NCI-H1105 treated with DMSO at 0.1 percent for 48 hours (cell line): ENCODE measurements at regions not wholly inside any gene's neighbourhood (a gene's known extent, or its start where the extent isn't known, plus 50 kb on each side); places are given as distances from the start of the nearest gene placed in this dataset.
"Not testable (repeated sequence)": the region's sequence is repeated elsewhere in the genome, so short reads cannot be mapped to it uniquely, and the experiment has no call there.

Experiments used
- DNase-seq: peaks from one replicate; lab custom pipeline; 2025; lab: John Stamatoyannopoulos, UW

DNA sequence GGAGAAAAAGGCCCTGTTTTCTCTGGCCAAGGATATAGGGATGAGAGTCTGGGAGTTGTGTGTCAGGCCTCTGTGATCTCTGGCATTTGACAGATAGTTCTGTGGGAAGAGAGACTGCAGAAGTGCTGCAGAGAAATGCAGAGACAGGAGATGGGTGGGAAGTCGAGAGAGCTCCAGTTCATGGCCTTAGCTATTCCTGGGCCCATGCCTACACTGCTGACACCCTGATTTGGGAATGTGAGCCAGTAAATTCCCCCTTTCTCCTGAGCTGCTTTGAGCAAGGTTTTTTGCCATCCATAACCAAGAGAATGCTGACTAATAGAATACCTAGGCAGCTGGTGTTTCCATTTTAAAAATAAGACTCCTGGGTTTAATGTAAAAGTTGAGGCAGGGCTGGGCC lies 59.3 kb downstream of the EBLN2 start:
- DNase-seq = no peak

DNA sequence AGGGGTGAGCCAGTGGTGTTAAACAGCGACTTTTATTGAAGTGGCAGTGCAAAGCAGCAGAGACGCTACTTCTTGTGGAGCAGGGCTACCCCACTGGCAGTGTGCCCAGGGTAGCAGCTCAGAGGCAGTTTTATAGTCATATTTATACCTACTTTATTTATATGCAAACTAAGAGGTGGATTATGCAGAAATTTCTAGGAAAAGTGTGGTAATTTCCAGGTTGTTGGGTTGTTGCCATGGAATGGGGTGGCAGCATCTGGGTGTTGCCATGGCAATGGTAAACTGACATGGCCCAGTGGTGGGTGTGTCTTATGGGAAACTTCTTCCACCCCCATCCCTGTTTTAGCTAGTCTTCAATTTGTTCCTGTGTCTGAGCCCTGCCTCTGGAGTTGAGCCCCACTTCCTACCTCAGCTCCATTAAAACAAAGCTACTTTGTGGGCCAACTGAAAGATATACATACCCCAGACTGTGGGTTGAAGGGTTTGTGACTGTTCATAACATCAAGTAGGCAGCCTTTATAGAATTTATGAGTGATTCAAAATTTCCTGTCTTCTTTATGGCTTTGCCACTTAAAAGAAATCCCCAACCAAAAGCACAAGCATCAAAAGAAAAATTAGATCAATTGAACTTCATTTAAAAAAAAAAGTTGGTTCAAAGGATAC lies 60.3 kb downstream of the EBLN2 start:
- no peak for DNase-seq

DNA sequence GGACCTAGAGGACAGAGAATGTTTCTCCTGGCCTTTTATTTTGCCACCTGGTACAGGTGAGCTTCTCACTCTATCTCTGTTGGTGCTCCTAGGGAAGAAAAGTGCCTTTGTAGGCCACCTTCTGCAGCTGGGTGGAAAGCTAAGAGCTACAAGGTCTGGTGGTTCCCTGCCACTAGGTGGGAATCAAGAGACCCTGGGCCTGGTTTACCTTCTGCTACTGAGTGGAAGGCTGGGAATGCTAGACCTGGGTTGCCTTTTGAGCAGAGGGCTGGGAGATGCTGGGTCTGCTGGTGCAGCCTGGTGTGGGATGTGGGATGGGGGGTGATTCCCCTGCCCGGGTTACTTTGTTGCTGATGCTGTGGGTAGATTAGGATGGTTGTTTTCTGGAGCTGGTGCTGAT lies 72.6 kb downstream of the EBLN2 start:
- DNase-seq = no peak

DNA sequence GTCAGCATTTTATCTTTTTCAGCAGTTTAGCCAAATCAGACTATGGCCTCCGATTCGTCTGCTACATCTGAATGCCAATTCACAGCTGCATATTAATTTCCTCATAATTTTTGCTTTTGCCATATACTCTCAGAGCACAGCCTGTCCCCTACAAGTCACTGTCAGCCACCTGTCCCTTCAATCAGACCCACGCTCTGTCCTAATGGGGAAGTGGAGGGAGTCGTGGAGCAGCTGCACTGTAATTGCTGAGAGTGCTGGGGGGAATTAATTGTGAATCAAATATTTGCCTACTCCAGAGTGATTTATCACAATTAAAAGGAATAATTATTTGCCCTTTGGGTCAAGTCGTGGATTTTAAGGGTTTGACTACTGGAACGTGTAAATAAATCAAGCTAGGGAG lies 75.5 kb downstream of the EBLN2 start:
- DNase-seq = peak; percentile 71

DNA sequence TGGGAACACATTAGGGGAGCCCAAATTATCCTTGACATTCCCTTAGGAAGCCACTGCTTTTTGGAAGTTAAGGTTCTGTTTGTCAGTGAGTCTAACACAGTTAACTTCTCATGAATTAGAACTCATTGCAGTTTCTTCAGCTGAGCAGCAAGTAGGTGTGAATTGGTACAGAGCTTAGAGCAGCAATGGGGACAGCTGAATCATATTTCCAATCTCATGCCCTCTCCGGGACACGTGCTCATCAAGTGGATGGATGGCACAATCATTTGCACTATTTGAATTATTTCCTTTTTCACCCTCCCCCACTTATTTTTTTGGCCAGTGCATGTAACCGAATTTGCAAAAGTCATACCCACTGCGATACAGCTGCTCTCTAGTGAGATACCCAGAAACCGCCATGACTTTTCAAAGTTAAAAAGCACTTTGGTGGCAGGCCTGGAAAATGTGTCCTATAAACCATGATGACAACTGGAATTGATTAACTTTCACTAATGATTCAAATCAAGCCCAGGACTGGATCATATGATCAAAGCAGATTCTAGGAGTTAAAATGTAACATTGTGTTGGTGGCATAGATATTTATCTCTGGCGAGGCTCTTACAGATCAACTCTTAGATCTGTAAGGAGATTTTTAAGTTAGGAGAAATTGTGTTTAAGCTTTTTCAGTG lies 76.4 kb downstream of the EBLN2 start:
- no peak for DNase-seq

GRCh38 chr3:73140772-73141442 lies 79.4 kb downstream of the EBLN2 start:
- DNase-seq = no peak

GRCh38 chr3:73141525-73141924 lies 80.1 kb downstream of the EBLN2 start:
- DNase-seq = no peak

DNA sequence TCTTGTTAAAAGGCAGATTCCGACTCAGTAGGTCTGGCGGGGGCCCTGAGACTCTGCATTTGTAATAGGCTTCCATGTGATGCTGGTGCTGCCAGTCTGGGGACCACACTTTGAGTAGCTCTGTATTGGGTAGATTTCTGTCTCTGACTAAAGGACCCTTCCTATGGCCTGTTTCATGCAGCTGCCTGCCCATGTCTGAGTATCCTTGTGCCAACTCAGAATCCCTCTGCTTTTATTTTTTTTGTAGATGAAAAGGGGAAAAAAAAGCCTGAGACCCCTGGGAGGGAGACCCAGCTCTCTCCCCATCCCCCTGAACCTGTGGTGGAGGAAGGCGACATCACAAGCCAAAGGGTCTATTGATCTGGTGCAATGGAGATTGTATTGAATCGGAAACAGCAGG lies 81.9 kb downstream of the EBLN2 start:
- no peak for DNase-seq

DNA sequence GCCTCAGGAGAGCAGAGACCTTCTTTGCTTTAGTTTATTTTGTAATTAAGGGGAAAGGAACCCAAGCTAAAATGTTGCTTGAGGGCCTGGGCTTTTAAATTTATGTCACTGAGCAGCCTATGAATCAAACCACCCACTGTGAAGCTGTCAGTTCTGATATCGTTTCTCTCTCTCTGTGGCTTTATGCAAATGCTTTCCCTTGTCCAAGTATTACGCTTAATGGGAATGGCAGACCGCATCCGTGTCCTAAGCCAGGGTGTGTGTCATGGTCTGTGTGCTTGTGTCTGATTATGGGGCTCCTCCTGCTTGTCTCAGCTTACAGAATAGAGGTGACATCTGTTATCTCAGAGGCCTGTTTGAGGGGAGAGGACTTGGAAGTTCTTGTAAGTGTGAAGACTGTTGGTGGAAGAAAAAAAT lies 82.4 kb downstream of the EBLN2 start:
- no peak for DNase-seq

DNA sequence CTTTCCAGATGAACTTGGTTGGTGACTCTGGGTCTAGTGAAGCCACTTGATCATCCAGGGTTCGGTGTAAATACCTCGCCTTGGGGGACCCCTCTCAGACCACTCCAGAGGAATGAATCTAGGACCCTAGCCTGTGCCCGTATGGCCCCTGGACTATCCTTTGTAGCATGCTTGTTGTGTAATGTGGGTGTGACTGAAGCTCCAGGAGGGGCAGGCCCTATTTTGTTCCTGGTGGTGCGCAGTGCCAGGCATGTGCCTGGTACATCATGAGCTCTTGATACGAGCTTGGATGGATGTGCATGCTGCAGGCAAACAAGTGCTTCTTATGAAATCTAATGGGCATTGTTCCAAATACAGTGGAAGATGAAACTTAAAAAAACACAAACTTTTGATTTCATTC lies 82.8 kb downstream of the EBLN2 start:
- no peak for DNase-seq

- no peak for DNase-seq
Observed at GRCh38 chr3:73144828-73145227, 83.4 kb downstream of the EBLN2 start.

- not testable (repeated sequence) for DNase-seq
Observed at GRCh38 chr3:73147479-73147878, 86.0 kb downstream of the EBLN2 start.

GRCh38 chr3:73148206-73148605 lies 86.7 kb downstream of the EBLN2 start:
- DNase-seq = no peak

DNA sequence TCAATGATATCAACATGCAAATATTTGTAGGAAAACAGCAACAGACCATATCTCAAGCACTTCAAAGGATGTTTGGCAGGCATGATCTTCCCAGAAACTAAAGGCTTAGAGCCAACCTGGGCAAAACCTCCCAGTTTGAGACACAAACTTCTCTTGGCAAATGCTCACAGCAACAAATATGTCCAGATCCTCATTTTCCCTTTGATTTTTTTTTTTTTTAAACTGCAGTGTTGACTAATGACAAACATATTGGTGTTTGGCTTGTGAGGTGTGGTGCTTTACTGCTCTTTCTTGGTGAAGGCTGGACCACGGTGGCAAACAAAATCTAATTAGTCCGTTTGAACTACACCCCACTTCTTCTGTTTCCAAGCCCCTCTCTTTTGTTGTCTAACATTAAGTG lies 87.2 kb downstream of the EBLN2 start:
- no peak for DNase-seq

- DNase-seq = no peak
Observed at GRCh38 chr3:73150369-73151130, 89.1 kb downstream of the EBLN2 start.

DNA sequence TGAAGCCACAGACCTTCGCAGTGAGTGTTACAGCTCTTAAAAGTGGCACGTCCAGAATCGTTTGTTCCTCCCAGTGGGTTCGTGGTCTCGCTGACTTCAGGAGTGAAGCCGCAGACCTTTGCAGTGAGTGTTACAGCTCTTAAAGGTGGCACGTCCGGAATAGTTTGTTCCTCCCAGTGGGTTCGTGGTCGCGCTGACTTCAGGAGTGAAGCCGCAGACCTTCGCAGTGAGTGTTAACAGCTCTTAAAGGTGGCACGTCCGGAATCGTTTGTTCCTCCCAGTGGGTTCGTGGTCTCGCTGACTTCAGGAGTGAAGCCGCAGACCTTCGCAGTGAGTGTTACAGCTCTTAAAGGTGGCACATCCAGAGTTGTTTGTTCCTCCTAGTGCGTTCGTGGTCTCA lies 91.1 kb downstream of the EBLN2 start:
- DNase-seq = not testable (repeated sequence)

- DNase-seq = not testable (repeated sequence)
Observed at GRCh38 chr3:73153057-73153456, 91.6 kb downstream of the EBLN2 start.

DNA sequence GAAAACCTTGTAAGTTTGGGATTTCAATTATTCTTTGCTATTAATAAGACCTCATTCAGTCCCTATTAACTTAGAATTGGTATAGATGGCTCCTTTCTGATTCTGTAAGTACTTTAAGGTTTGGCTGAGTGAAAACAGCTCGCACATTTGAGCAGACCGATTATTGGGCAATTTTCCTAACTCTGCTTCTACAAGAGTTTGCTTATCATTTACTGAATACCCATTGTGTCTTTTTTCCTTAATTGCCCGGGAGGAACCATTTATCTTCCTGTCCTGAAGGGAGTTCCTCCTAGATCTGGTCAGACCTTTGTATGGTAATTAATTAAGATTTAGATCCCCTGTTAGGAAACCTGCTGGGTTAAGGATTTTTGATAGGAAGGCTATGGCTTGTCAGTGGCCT lies 92.8 kb downstream of the EBLN2 start:
- DNase-seq = not testable (repeated sequence)

GRCh38 chr3:73155441-73155840 lies 94.0 kb downstream of the EBLN2 start:
- DNase-seq = not testable (repeated sequence)

GRCh38 chr3:73164622-73165021 lies 103.2 kb downstream of the EBLN2 start:
- DNase-seq = no peak

DNA sequence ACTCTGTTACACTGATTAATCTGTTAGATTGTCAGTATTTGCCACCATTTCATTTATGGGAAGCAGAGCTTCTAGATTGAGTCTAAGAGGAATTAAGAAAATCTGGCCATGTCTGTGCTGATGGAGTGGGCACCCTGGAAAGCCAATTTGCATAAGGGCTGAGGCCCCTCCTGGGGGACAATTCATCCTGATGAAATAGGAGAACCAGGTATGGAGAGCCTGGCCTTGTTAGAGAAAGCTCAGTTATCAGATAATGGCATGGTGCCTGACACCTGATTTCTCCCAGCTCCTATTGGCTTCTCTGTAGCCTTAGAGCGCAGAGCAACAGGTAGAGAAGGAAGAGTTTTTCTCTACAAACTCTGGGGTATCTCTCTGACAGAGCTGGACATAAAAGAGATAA lies 114.2 kb downstream of the EBLN2 start:
- DNase-seq = no peak

- DNase-seq = no peak
Observed at GRCh38 chr3:73176941-73177340, 115.5 kb downstream of the EBLN2 start.

- DNase-seq = no peak
Observed at GRCh38 chr3:73177827-73178226, 116.4 kb downstream of the EBLN2 start.
